PC-9 (cell line): ENCODE measurements at regions not wholly inside any gene's neighbourhood (a gene's known extent, or its start where the extent isn't known, plus 50 kb on each side); places are given as distances from the start of the nearest gene placed in this dataset.

Experiments used
- CTCF ChIP-seq: fragments of 200-600 bp; sonication (generic); conservative IDR thresholded peaks from 2 replicates; pipeline ENCODE4 v1.6.1; 2017; ENCODE audit warnings: mixed run types, antibody characterized with exemption, mild to moderate bottlenecking, moderate library complexity
- EZH2 ChIP-seq: fragments of 200-600 bp; sonication (generic); IDR thresholded peaks from 2 replicates; pipeline ENCODE4 v1.8.0; 2017; ENCODE audit warnings: antibody characterized with exemption, low read depth

DNA sequence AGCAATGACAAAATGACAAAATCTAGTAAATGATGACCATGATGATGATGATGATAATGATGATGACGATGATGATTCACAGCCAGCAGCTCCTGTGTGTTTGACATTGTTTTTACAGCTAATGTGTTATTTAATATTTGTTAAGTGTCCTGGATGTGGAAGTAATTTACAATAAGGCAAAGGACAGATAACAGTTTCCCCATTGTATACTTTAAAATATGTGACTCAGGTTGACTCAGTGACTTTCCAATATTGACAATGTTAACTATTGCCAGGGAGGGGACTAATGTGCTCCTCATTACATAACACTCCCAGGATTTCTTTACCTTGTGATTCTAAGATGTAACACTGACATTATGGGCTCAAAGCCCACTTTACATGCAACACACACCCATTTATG lies 602.2 kb downstream of the FBXO15 start:
- TF ChIP-seq EZH2 = no peak
- no peak for TF ChIP-seq CTCF
